Endothelial cell of umbilical vein (primary cell): ENCODE measurements at regions not wholly inside any gene's neighbourhood (a gene's known extent, or its start where the extent isn't known, plus 50 kb on each side); places are given as distances from the start of the nearest gene placed in this dataset.

Source experiments
- BruUV-seq: library from RNA; stranded (reverse); fragments of 400-500 nt; replicated peaks from 2 replicates; lab custom pipeline; 2021; lab: Mats Ljungman, UMichigan
- CTCF ChIA-PET: fragments of 300-600, 350-600 bp; sonication (Branson Sonifier 250); formaldehyde crosslinking; loops from one replicate; lab custom pipeline; 2021; ENCODE audit warnings: antibody characterized with exemption, inconsistent platforms; lab: Charles Lee
- POLR2A ChIA-PET: fragments of 300-600, 350-600 bp; sonication (Branson Sonifier 250); formaldehyde crosslinking; loops from one replicate; lab custom pipeline; 2021; ENCODE audit warnings: antibody characterized with exemption, inconsistent platforms; lab: Charles Lee
- DNase-seq: peaks from one replicate; pipeline ENCODE4 v3.0.0-alpha.2; 2011; ENCODE audit warnings: low read depth, low spot score
- FAIRE-seq: peaks from 2 replicates; lab custom pipeline; 2011; peaks lifted over from hg19 to GRCh38; lab: Jason Lieb, UNC
- H2AFZ ChIP-seq: 2 replicates; pipeline ENCODE4 v1.6.0; 2012; ENCODE audit warnings: low read depth, low read length, control low read depth, inconsistent platforms
- H3K27ac ChIP-seq: 2 replicates; pipeline ENCODE4 v1.5.1; 2011; ENCODE audit warnings: low read depth, mild to moderate bottlenecking, control low read depth, low read length, moderate library complexity; ENCODE audit not compliant: insufficient read depth
- H3K27me3 ChIP-seq, 2 experiments: 2 replicates each; pipeline versions ENCODE4 v1.6.0 to v1.6.1; 2011; ENCODE audit warnings: low read length in 2 of 2, mixed read lengths in 1 of 2; ENCODE audit not compliant: control insufficient read depth in 2 of 2, insufficient read depth in 2 of 2
- H3K36me3 ChIP-seq, 2 experiments: 2 replicates in 1 of 2; 3 replicates in 1 of 2; pipeline ENCODE4 v1.5.1; 2011; ENCODE audit warnings: low read length in 2 of 2, mild to moderate bottlenecking in 1 of 2, moderate library complexity in 1 of 2; ENCODE audit not compliant: control insufficient read depth in 2 of 2, insufficient read depth in 2 of 2; ENCODE audit errors: extremely low read depth in 1 of 2
- H3K4me1 ChIP-seq: 3 replicates; pipeline ENCODE4 v1.5.1; 2011; ENCODE audit warnings: mild to moderate bottlenecking, low read length; ENCODE audit not compliant: control insufficient read depth, insufficient read depth; ENCODE audit errors: extremely low read depth
- H3K4me2 ChIP-seq: 2 replicates; pipeline ENCODE4 v1.6.1; 2011; ENCODE audit warnings: low read length, control low read depth, mixed read lengths; ENCODE audit not compliant: insufficient read depth
- H3K4me3 ChIP-seq, 3 experiments: fragments of 200-600 bp in 1 of 3; sonication (generic), shearing (Covaris generic) in 1 of 3; replicated peaks in 1 of 3; 2 replicates each; pipeline ENCODE4 v1.5.1; 2011 to 2016; ENCODE audit warnings: control low read depth in 3 of 3, low read length in 3 of 3, mild to moderate bottlenecking in 2 of 3, inconsistent platforms in 1 of 3, low read depth in 1 of 3, moderate library complexity in 1 of 3; ENCODE audit not compliant: insufficient read depth in 1 of 3
- H3K79me2 ChIP-seq: 2 replicates; pipeline ENCODE4 v1.6.0; 2012; ENCODE audit warnings: low read length, inconsistent platforms; ENCODE audit not compliant: control insufficient read depth, insufficient read depth
- H3K9ac ChIP-seq: replicated peaks from 2 replicates; pipeline ENCODE3; 2011; ENCODE audit warnings: low read length, control low read depth; ENCODE audit not compliant: insufficient read depth; ENCODE audit errors: extremely low read depth
- H3K9me1 ChIP-seq: replicated peaks from 3 replicates; pipeline ENCODE4 v1.6.0; 2011; ENCODE audit warnings: mild to moderate bottlenecking, low read length; ENCODE audit not compliant: control insufficient read depth, insufficient read depth; ENCODE audit errors: extremely low read depth
- H3K9me3 ChIP-seq: replicated peaks from 2 replicates; pipeline ENCODE4 v1.5.1; 2012; ENCODE audit warnings: low read length, inconsistent platforms; ENCODE audit not compliant: control insufficient read depth, insufficient read depth
- H4K20me1 ChIP-seq: replicated peaks from 2 replicates; pipeline ENCODE3; 2011; ENCODE audit warnings: mild to moderate bottlenecking, low read length; ENCODE audit not compliant: control insufficient read depth, insufficient read depth; ENCODE audit errors: extremely low read depth
- EZH2 ChIP-seq: IDR thresholded peaks from 2 replicates; pipeline ENCODE4 v1.6.1; 2012; ENCODE audit warnings: borderline replicate concordance, low read depth, mild to moderate bottlenecking, moderate library complexity, low read length, inconsistent platforms; ENCODE audit not compliant: severe bottlenecking
- FOS ChIP-seq: IDR thresholded peaks from 2 replicates; pipeline ENCODE4 v1.6.1; 2011; ENCODE audit warnings: mild to moderate bottlenecking, low read length, moderate library complexity, borderline replicate concordance; ENCODE audit not compliant: insufficient read depth
- GATA2 ChIP-seq: IDR thresholded peaks from 2 replicates; pipeline ENCODE4 v1.7.0; 2011; ENCODE audit warnings: low read depth, mild to moderate bottlenecking, moderate library complexity, mixed read lengths, low read length; ENCODE audit not compliant: insufficient read length, insufficient read depth
- JUN ChIP-seq: IDR thresholded peaks from 2 replicates; pipeline ENCODE4 v1.6.1; 2011; ENCODE audit warnings: borderline replicate concordance, low read depth; ENCODE audit not compliant: insufficient read length, insufficient read depth
- MYC ChIP-seq: IDR thresholded peaks from one replicate; pipeline ENCODE4 v1.6.1; 2011; ENCODE audit warnings: mild to moderate bottlenecking, low read depth, low read length
- POLR2A ChIP-seq: IDR thresholded peaks from 2 replicates; pipeline ENCODE4 v1.6.1; 2012; ENCODE audit warnings: low read depth, mild to moderate bottlenecking, control low read depth, low read length
- POLR2AphosphoS5 ChIP-seq: IDR thresholded peaks from 2 replicates; pipeline ENCODE4 v1.6.1; 2012; ENCODE audit warnings: low read depth, mild to moderate bottlenecking, control low read depth, low read length, moderate library complexity; ENCODE audit not compliant: insufficient read depth
- dilution Hi-C: fragments of 300-500 bp; cut with MboI; formaldehyde crosslinking; loops from one replicate; pipeline ENCODE4 v1.15.0; 2019; ENCODE audit warnings: low sequenced_read_pairs; ENCODE audit not compliant: extremely low pct_ligation_motif_present
- intact Hi-C: fragments of 100-400 bp; cut with micrococcal nuclease; formaldehyde crosslinking; loops from one replicate; pipeline ENCODE4 v1.10.0; 2022
- TF ChIP-seq, protein P1 (sequence below), 2 donors: IDR thresholded peaks; 1 replicate in 1 of 2; 2 replicates in 1 of 2; pipeline ENCODE4 v1.5.1; 2011; ENCODE audit warnings: low read length in 2 of 2, mild to moderate bottlenecking in 2 of 2, moderate library complexity in 2 of 2, control low read depth in 1 of 2, inconsistent platforms in 1 of 2, low read depth in 1 of 2; ENCODE audit not compliant: insufficient read depth in 1 of 2; ENCODE audit errors: extremely low read depth in 1 of 2
- TF ChIP-seq, protein P2 (sequence below): IDR thresholded peaks from 2 replicates; pipeline ENCODE4 v1.6.1; 2011; ENCODE audit not compliant: insufficient read depth, insufficient read length

DNA sequence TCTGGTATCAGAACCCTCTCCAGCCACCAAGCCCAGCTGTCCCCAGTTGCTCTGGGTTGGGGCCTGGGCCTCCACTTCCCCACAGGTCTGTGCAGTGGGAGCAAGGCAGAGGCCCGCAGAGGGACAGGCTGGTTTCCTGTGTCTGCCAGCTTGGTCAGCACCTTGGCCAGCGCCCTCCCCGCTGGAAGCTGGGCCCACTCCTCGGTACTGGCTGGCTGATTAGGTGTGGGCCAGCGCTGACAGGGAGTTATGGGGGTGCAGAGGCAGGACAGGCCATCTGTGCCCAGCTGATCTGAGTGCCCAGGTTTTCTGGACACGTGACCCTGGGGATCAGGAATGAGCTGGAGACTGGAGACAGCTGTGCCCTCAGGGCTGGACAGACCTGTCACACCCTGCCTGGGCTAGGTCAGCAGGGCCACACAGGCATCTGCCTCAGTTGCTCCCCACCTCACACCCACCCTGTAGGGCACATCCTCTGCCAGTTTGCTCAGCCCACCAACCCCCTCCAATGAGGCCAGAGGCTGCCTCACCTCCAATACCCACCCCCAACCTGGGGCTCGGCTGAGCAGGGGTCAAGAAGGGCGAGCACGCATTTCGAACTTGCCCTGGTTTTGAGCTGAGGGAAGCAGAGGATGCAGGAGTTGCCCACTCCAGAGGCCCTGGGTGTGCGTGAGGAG, 175.3 kb downstream of the IGLL1 start:
- Histone ChIP-seq H3K36me3 (no peaks in the 10 kb centered on the region), H3K9me1 (no peaks in the 10 kb centered on the region), H3K4me3 (no peak overlapping the region), H3K9me3 (no peaks in the 10 kb centered on the region), H2AFZ (no peak overlapping the region), H3K27me3 (no peaks in the 10 kb centered on the region), H3K79me2 (no peaks in the 10 kb centered on the region), H3K27ac (no peak overlapping the region), H3K4me1 (no peaks in the 10 kb centered on the region), H4K20me1 (no peaks in the 10 kb centered on the region), H3K4me2 (no peak overlapping the region), H3K9ac (no peak overlapping the region)
- intact Hi-C loops (loop anchor here (5.0 kb wide), 1 partner anchor 117 kb away; no protein-coding TSS in a partner anchor), dilution Hi-C loops (no loop called here)
- DNase-seq (peak; percentile 11), FAIRE-seq (peak; percentile 52)
- ChIA-PET POLR2A (no interaction called here), CTCF (interaction anchor here (1.2 to 1.5 kb wide), 3 partner anchors 19 to 134 kb away, joined by 3 to 5 read pairs (median 4); no protein-coding TSS in a partner anchor)
- BruUV-seq, result no TSS peak
- TF ChIP-seq POLR2AphosphoS5 (no peak), EZH2 (no peak), POLR2A (no peak), FOS (no peak), MYC (no peak), JUN (no peak), GATA2 (no peak)
- TF ChIP-seq, protein P1, sequence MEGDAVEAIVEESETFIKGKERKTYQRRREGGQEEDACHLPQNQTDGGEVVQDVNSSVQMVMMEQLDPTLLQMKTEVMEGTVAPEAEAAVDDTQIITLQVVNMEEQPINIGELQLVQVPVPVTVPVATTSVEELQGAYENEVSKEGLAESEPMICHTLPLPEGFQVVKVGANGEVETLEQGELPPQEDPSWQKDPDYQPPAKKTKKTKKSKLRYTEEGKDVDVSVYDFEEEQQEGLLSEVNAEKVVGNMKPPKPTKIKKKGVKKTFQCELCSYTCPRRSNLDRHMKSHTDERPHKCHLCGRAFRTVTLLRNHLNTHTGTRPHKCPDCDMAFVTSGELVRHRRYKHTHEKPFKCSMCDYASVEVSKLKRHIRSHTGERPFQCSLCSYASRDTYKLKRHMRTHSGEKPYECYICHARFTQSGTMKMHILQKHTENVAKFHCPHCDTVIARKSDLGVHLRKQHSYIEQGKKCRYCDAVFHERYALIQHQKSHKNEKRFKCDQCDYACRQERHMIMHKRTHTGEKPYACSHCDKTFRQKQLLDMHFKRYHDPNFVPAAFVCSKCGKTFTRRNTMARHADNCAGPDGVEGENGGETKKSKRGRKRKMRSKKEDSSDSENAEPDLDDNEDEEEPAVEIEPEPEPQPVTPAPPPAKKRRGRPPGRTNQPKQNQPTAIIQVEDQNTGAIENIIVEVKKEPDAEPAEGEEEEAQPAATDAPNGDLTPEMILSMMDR (IDR thresholded peaks at IDR 0.05; ENCODE audit: extremely low read depth in 1 of 2, insufficient read depth in 1 of 2, low read depth in 1 of 2, low read length in 2 of 2), result no peak
- TF ChIP-seq, protein P2, sequence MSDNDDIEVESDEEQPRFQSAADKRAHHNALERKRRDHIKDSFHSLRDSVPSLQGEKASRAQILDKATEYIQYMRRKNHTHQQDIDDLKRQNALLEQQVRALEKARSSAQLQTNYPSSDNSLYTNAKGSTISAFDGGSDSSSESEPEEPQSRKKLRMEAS, result no peak
